ENCODE measurements at regions not wholly inside any gene's neighbourhood (a gene's known extent, or its start where the extent isn't known, plus 50 kb on each side); places are given as distances from the start of the nearest gene placed in this dataset.

DNA sequence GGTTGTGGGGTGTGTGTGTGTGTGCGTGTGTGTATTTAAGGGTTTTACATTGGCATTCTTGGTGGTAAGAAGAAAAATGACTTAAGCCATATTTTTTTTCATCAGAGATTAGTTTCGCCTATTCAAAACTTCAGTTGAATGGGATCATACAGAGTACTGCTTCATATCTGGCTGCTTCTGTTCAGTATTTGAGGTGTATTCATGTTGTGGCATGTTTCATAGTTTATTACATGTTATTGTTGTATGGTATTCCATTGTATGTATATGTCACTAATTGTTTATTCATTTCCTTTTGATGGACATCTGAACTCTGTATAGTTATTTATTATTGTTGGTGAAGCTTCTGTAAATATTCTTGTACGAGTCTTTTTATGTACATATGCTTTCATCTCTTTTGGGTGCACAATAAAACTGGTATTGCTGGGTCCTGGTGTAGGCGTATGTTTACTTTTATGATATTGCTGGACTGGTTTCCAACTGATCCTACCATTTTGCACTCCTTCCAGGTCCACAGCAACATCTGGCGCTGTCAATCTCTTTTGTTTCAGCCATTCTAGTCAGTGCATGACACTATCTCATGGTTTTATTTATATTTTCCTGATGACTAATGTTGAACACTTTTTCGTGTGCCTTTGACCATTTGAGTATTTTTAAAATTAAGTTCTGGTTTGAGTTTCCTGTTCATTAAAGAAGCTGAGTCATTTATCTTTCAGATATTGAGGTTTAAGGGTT, 77.4 kb upstream of the MAF start:
- no peak for DNase-seq

DNA sequence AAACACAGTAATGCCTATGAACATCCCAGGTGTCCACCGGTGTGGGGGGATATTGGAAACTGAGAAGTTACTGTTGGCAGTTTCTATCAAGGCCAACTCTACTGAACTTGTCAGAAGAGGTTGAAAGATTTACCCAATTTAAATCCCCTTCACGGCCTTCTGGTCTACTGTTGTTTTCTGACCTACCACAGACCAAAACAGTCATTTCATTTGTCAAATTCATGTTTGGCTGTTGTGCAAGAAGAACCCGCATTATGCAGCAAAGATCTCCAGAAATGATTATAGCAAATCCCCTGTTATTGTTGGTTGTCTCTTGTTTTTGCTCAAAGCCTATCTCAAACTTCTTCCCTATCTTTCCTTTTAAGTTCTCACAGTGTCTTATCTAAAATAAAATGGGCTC, 73.1 kb upstream of the MAF start:
- no peak for DNase-seq

DNA sequence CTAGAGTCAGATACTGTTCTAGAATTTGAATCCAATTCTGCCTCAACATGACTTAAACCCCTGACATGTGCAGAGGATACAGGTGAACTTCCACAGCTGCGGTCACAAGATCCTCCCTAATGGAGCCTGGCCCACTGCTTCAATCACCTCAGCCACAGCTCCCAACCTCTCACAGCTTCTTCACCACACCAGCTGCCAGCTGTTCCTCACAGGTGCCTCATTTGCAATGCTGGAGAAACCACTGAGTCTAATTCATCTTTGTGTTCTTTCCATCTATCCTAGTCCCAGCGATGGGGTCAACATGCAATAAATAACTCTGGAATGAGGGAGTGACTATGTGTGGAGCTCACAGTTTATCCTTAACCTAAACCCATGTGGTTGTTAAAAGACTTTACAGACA, 72.0 kb upstream of the MAF start:
- DNase-seq = no peak

GRCh38 chr16:79668502-79668901, 68.0 kb upstream of the MAF start:
- DNase-seq = no peak

GRCh38 chr16:79665970-79666369, 65.4 kb upstream of the MAF start:
- DNase-seq = no peak

DNA sequence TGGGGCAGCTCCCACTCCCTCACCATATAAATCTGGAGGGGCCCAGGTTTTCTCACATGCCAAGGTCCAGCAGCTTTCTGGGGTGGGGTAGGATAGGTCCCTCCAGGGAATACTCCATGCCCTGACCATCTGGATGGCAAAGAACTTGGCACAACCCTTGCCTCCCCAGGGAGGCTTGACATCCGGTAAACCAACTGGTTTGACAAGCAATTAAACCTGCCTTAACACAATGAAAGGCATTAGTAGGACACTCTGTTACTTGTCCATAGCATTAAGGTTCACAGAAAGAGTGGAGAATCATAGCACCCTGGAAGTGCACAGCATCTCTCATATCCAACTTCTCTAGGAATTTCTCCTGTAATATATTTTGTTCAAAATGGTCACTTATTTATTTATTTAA, 63.9 kb upstream of the MAF start:
- no peak for DNase-seq

- no peak for DNase-seq
Observed at GRCh38 chr16:79662669-79663313, 62.3 kb upstream of the MAF start.

DNA sequence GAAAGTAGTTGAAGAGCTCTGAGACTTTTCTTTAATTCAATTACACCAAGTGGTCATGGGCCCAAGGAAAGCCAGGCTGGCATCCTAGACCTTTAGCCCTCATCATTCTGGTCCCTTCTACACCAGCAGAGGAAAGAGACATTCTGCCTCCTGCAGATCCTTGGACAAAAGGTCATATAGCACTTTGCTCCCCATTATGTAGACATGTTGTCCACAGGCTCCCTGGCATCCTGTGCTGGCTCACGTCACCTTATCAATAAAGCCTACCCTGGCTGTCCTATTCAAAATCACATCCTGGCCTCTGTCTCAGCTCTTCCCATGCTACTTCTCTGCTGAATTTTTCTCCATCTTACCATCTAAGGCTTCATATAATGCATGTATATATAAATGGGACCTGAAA, 61.6 kb upstream of the MAF start:
- DNase-seq = no peak

- DNase-seq = no peak
Observed at GRCh38 chr16:79661578-79661977, 61.0 kb upstream of the MAF start.

DNA sequence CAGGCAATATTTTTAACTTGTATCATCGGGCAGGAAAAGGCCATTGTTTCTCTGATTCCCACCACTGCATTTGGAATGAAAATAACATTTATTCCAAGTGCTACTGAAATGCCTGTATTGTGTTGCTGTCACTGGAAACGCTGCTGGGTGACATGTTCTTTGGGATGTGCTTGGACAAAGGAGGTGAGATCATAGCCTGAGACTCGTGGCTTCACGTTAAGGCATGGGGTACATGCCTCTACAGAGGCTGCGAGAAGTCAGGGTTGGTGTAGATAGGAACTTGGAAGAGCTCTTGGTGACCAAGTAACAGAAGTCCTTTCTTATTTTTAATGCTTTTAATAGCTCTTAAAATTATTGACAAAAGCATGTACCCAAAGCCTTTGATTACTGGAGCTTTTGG, 58.8 kb upstream of the MAF start:
- no peak for DNase-seq

DNA sequence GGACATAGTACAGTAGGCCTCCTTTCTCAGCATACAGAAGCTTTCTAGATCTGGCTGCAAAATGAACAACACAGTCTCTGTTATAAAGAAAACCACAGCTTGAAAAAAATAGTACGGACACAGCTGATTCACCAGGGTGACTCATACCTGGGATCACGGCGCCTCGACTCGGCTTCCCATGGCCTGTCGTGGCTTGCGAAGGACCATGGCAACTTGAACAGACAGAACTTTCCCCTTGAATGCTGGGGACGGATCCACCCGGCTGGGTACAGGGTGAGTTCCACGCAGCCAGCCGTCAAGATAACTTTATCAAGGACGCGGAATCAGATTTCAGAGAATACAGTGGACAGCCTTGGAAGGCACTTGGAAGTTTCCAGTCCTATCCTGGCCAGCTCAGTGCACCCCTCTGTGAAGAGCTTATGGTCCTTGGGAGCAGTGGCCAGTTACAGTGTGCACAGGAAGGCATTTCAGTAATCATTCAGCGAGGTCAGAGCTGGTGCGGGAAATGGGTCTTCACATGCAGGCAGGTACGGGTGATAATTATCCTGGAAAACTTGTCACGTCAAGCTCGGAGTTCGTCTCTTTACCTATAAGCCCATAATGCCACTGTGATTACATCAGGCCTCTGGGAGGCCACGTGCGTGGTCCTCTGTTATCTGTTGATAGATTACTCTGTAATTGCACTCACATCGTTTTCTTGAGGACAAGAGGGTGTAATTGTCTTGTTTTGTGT, 57.9 kb upstream of the MAF start:
- no peak for DNase-seq

- DNase-seq = no peak
Observed at GRCh38 chr16:79656553-79657115, 56.1 kb upstream of the MAF start.

DNA sequence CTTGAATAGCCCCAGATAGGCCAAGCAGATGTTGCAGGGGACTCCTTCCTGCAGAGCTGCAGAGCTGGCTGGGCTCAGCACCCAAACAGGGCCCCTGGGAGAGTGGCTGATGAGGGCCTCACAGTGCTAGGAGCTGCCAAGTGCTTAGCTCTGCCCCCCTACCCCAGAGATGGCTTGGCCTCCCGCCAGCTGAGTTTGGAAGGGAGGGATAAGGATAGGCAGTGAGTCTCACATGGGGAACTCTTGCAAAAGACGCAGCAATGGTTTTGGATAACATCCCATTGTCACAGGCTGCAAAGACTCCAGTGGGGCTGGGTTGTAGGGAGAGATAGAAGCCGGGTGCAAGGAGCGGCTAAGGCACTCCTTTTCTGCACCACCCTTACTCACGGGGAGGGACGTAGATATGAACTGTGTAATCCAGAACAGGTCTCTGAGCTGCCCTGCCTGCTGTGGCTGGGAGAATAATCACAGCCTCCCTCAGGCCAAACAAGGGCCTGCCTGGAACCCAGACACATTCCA, 52.9 kb upstream of the MAF start:
- DNase-seq = no peak

GRCh38 chr16:79651363-79651762, 50.8 kb upstream of the MAF start:
- DNase-seq = no peak
